ENCODE measurements at regions not wholly inside any gene's neighbourhood (a gene's known extent, or its start where the extent isn't known, plus 50 kb on each side); places are given as distances from the start of the nearest gene placed in this dataset.

- no peak for TF ChIP-seq CTCF (IDR thresholded peaks at IDR 0.05; ENCODE audit: insufficient read depth, low read length, poor library complexity, severe bottlenecking)
- no peak for TF ChIP-seq EZH2phosphoT487 (conservative IDR thresholded peaks at IDR 0.05; ENCODE audit: low read length)
Measured at GRCh38 chr2:5401115-5401657, 291.0 kb upstream of the SOX11 start.
